ENCODE measurements at regions not wholly inside any gene's neighbourhood (a gene's known extent, or its start where the extent isn't known, plus 50 kb on each side); places are given as distances from the start of the nearest gene placed in this dataset.

- in situ Hi-C loops (cut with HindIII; ENCODE audit: low pct_unique_long_range_greater_than_20kb, low sequenced_read_pairs), result no loop called here
- intact Hi-C loops (cut with micrococcal nuclease; ENCODE audit: unreplicated experiment), result no loop called here
- ChIA-PET CTCF (interaction anchor here (0.6 kb wide), 1 partner anchor 30 kb away, joined by 6 read pairs; no protein-coding TSS in a partner anchor), POLR2A (no interaction called here)
- no peak overlapping the region for H3K4me3 ChIP-seq (ENCODE audit: low read depth in 2 of 2, low read length in 2 of 2)
- no peak for DNase-seq (ENCODE audit: low read depth, low spot score)
- H3K4me1 ChIP-seq (ENCODE audit: control insufficient read depth, insufficient read depth, low read length), result no peaks in the 10 kb centered on the region
- H3K9me3 ChIP-seq (ENCODE audit: control insufficient read depth, insufficient read depth, low read depth, low read length), result no peaks in the 10 kb centered on the region
- H3K27ac ChIP-seq (ENCODE audit: low read length), result no peak overlapping the region
- TF ChIP-seq POLR2AphosphoS5 (IDR thresholded peaks at IDR 0.05; ENCODE audit: low read depth, low read length), result no peak
- no peak for TF ChIP-seq CTCF (IDR thresholded peaks at IDR 0.05)
- no peak for TF ChIP-seq SIN3A (IDR thresholded peaks at IDR 0.05; ENCODE audit: borderline replicate concordance, insufficient read depth, low read depth, low read length)
- no peak for TF ChIP-seq TCF7L2 (IDR thresholded peaks at IDR 0.05; ENCODE audit: low read depth, low read length)
- TF ChIP-seq, protein P1, sequence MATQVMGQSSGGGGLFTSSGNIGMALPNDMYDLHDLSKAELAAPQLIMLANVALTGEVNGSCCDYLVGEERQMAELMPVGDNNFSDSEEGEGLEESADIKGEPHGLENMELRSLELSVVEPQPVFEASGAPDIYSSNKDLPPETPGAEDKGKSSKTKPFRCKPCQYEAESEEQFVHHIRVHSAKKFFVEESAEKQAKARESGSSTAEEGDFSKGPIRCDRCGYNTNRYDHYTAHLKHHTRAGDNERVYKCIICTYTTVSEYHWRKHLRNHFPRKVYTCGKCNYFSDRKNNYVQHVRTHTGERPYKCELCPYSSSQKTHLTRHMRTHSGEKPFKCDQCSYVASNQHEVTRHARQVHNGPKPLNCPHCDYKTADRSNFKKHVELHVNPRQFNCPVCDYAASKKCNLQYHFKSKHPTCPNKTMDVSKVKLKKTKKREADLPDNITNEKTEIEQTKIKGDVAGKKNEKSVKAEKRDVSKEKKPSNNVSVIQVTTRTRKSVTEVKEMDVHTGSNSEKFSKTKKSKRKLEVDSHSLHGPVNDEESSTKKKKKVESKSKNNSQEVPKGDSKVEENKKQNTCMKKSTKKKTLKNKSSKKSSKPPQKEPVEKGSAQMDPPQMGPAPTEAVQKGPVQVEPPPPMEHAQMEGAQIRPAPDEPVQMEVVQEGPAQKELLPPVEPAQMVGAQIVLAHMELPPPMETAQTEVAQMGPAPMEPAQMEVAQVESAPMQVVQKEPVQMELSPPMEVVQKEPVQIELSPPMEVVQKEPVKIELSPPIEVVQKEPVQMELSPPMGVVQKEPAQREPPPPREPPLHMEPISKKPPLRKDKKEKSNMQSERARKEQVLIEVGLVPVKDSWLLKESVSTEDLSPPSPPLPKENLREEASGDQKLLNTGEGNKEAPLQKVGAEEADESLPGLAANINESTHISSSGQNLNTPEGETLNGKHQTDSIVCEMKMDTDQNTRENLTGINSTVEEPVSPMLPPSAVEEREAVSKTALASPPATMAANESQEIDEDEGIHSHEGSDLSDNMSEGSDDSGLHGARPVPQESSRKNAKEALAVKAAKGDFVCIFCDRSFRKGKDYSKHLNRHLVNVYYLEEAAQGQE (IDR thresholded peaks at IDR 0.05; ENCODE audit: insufficient read depth in 1 of 2, low read depth in 2 of 2, low read length in 1 of 2), result no peak
- no peaks in the 10 kb centered on the region for H3K36me3 ChIP-seq (ENCODE audit: control insufficient read depth, insufficient read depth, low read length)
- no peak for ATAC-seq
- no TSS peak for BruUV-seq (replicated peaks)
- H3K27me3 ChIP-seq (ENCODE audit: control insufficient read depth, insufficient read depth, low read length), result peaks cover 21% of the 10 kb centered on the region
Measured at GRCh38 chr19:30663611-30664174, 291.5 kb downstream of the ZNF536 start.

DNA sequence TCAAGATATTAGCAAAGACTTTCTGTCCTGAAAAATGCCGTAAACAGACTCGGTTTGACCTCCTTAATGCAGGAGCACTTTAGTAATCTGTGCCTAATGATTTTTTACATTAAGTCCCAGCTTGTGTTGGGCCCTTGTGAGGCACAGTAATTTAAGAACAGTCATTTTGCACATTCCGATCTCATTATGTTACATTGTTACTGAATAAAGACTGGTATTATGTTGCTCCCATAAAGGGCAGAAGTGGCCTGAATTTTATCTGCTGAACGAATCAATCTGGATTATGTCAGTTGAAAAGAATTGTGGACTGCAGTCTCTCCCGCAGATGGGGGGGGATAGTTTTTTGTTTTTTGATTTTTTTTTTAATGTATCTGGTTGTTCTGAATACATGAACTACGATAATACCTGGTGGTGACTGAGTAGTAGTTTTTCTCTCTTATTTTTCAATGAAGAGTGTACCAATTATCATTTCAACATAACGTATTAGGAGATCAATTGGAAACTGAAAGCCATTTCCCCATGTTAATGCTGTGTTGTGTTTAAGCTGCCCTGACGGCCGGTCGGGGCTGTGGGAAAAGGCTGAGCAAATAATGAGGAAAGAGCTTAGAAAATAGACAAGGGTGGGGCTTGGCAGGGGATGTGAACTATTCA is 290.2 kb downstream of the ZNF536 start:
- no peak overlapping the region for H3K27ac ChIP-seq (ENCODE audit: low read length)
- in situ Hi-C loops (cut with HindIII; ENCODE audit: low pct_unique_long_range_greater_than_20kb, low sequenced_read_pairs) (no loop called here), intact Hi-C loops (cut with micrococcal nuclease; ENCODE audit: unreplicated experiment) (no loop called here)
- no peak for ATAC-seq
- no peaks in the 10 kb centered on the region for H3K36me3 ChIP-seq (ENCODE audit: control insufficient read depth, insufficient read depth, low read length)
- no TSS peak for BruUV-seq (replicated peaks)
- POLR2A ChIA-PET, result interaction anchor here (0.7 kb wide), 1 partner anchor 62 kb away, joined by 3 read pairs; no protein-coding TSS in a partner anchor
- no peak for DNase-seq (ENCODE audit: low read depth, low spot score)
- H3K9me3 ChIP-seq (ENCODE audit: control insufficient read depth, insufficient read depth, low read depth, low read length), result no peaks in the 10 kb centered on the region
- no peak overlapping the region for H3K4me3 ChIP-seq (ENCODE audit: low read depth in 2 of 2, low read length in 2 of 2)
- TF ChIP-seq CTCF (IDR thresholded peaks at IDR 0.05), result no peak
- no peak for TF ChIP-seq POLR2AphosphoS5 (IDR thresholded peaks at IDR 0.05; ENCODE audit: low read depth, low read length)
- no peak for TF ChIP-seq SIN3A (IDR thresholded peaks at IDR 0.05; ENCODE audit: borderline replicate concordance, insufficient read depth, low read depth, low read length)
- H3K4me1 ChIP-seq (ENCODE audit: control insufficient read depth, insufficient read depth, low read length), result no peaks in the 10 kb centered on the region
- H3K27me3 ChIP-seq (ENCODE audit: control insufficient read depth, insufficient read depth, low read length), result peaks cover 22% of the 10 kb centered on the region
- CTCF ChIA-PET, result interaction anchor here (0.7 kb wide), 1 partner anchor 224 kb away, joined by 3 read pairs; no protein-coding TSS in a partner anchor

All from Panc1 (cell line).